ELF-1 (cell line): ENCODE measurements at regions not wholly inside any gene's neighbourhood (a gene's known extent, or its start where the extent isn't known, plus 50 kb on each side); places are given as distances from the start of the nearest gene placed in this dataset.

ENCODE experiments used
- DNase-seq: peaks from one replicate; pipeline ENCODE4 v3.0.0-alpha.2; 2016; ENCODE audit warnings: low read depth, low spot score

GRCh38 chr10:58932577-58933314 lies 243.7 kb upstream of the PHYHIPL start:
- DNase-seq: no peak

GRCh38 chr10:58936364-58936763 lies 240.1 kb upstream of the PHYHIPL start:
- DNase-seq: no peak

- DNase-seq: no peak
Measured at GRCh38 chr10:58937423-58937822, 239.0 kb upstream of the PHYHIPL start.

- DNase-seq: no peak
Measured at GRCh38 chr10:58942724-58943123, 233.7 kb upstream of the PHYHIPL start.

GRCh38 chr10:58943256-58943890 lies 233.1 kb upstream of the PHYHIPL start:
- no peak for DNase-seq

GRCh38 chr10:58943960-58944359 lies 232.5 kb upstream of the PHYHIPL start:
- DNase-seq: no peak

GRCh38 chr10:58948303-58948702 lies 228.1 kb upstream of the PHYHIPL start:
- no peak for DNase-seq

- DNase-seq: no peak
Measured at GRCh38 chr10:58950618-58951017, 225.8 kb upstream of the PHYHIPL start.

GRCh38 chr10:58951087-58951486 lies 225.4 kb upstream of the PHYHIPL start:
- no peak for DNase-seq

- no peak for DNase-seq
Measured at GRCh38 chr10:58951746-58952145, 224.7 kb upstream of the PHYHIPL start.

GRCh38 chr10:58952162-58952601 lies 224.3 kb upstream of the PHYHIPL start:
- DNase-seq: no peak

GRCh38 chr10:58952747-58953466 lies 223.5 kb upstream of the PHYHIPL start:
- no peak for DNase-seq

GRCh38 chr10:58954178-58954577 lies 222.3 kb upstream of the PHYHIPL start:
- DNase-seq: no peak

- no peak for DNase-seq
Measured at GRCh38 chr10:58955615-58956014, 220.8 kb upstream of the PHYHIPL start.

GRCh38 chr10:58956926-58957325 lies 219.5 kb upstream of the PHYHIPL start:
- no peak for DNase-seq

- DNase-seq: no peak
Measured at GRCh38 chr10:58957517-58957916, 218.9 kb upstream of the PHYHIPL start.

GRCh38 chr10:58963101-58963534 lies 213.3 kb upstream of the PHYHIPL start:
- no peak for DNase-seq

- DNase-seq: peak; percentile 30
Measured at GRCh38 chr10:58963723-58964124, 212.7 kb upstream of the PHYHIPL start.

- DNase-seq: no peak
Measured at GRCh38 chr10:58965855-58966254, 210.6 kb upstream of the PHYHIPL start.

- DNase-seq: peak; percentile 91
Measured at GRCh38 chr10:58967551-58968388, 208.7 kb upstream of the PHYHIPL start.

- DNase-seq: no peak
Measured at GRCh38 chr10:58968389-58968755, 208.1 kb upstream of the PHYHIPL start.

GRCh38 chr10:58969576-58969975 lies 206.9 kb upstream of the PHYHIPL start:
- DNase-seq: no peak
